Neural progenitor cell (in vitro differentiated cells): ENCODE measurements at regions not wholly inside any gene's neighbourhood (a gene's known extent, or its start where the extent isn't known, plus 50 kb on each side); places are given as distances from the start of the nearest gene placed in this dataset.

Source experiments
- DNase-seq: peaks from one replicate; pipeline ENCODE4 v3.0.0-alpha.2; 2016; ENCODE audit warnings: low spot score
- H2AFZ ChIP-seq: fragments of 200-600 bp; sonication (generic); replicated peaks from 2 replicates; pipeline ENCODE4 v1.6.1; 2016; ENCODE audit warnings: antibody characterized with exemption
- H3F3A ChIP-seq: fragments of 200-600 bp; sonication (generic); 2 replicates; pipeline ENCODE4 v1.6.1; 2016; ENCODE audit warnings: antibody characterized with exemption, low read depth
- H3K27ac ChIP-seq: fragments of 200-600 bp; sonication (generic); 2 replicates; pipeline ENCODE4 v1.5.1; 2016; ENCODE audit warnings: mild to moderate bottlenecking
- H3K27me3 ChIP-seq: fragments of 200-600 bp; sonication (generic); 2 replicates; pipeline ENCODE4 v1.6.1; 2016; ENCODE audit warnings: mild to moderate bottlenecking, moderate library complexity
- H3K36me3 ChIP-seq: fragments of 200-600 bp; sonication (generic); 2 replicates; pipeline ENCODE4 v1.5.1; 2016
- H3K4me1 ChIP-seq: fragments of 200-600 bp; sonication (generic); 2 replicates; pipeline ENCODE4 v1.6.1; 2016; ENCODE audit warnings: mixed run types
- H3K4me2 ChIP-seq: fragments of 200-600 bp; sonication (generic); 2 replicates; pipeline ENCODE4 v1.6.1; 2016
- H3K4me3 ChIP-seq: fragments of 200-600 bp; sonication (generic); 2 replicates; pipeline ENCODE4 v1.5.1; 2016
- H3K79me2 ChIP-seq: fragments of 200-600 bp; sonication (generic); 2 replicates; pipeline ENCODE4 v1.6.1; 2016; ENCODE audit warnings: low read depth
- H3K9ac ChIP-seq: fragments of 200-600 bp; sonication (generic); 2 replicates; pipeline ENCODE4 v1.6.1; 2016
- H3K9me3 ChIP-seq: fragments of 200-600 bp; sonication (generic); 2 replicates; pipeline ENCODE4 v1.5.1; 2016; ENCODE audit warnings: low read depth
- H4K20me1 ChIP-seq: fragments of 200-600 bp; sonication (generic); 2 replicates; pipeline ENCODE4 v1.6.1; 2016; ENCODE audit warnings: low read depth
- H3K27ac Mint-ChIP-seq: 3 replicates; pipeline ENCODE4 v1.8.0; 2021; ENCODE audit warnings: mixed read lengths
- H3K27me3 Mint-ChIP-seq: 2 replicates; pipeline ENCODE4 v1.8.0; 2022; ENCODE audit warnings: low read depth, mild to moderate bottlenecking, inconsistent platforms, moderate library complexity, mixed read lengths; ENCODE audit not compliant: insufficient read depth
- H3K36me3 Mint-ChIP-seq: 3 replicates; pipeline ENCODE4 v1.8.0; 2021; ENCODE audit warnings: mixed read lengths
- H3K4me1 Mint-ChIP-seq: 3 replicates; pipeline ENCODE4 v1.8.0; 2021; ENCODE audit warnings: mixed read lengths
- H3K4me3 Mint-ChIP-seq: 3 replicates; pipeline ENCODE4 v1.8.0; 2021; ENCODE audit warnings: mild to moderate bottlenecking, moderate library complexity, mixed read lengths
- H3K9me3 Mint-ChIP-seq: 3 replicates; pipeline ENCODE4 v1.8.0; 2020; ENCODE audit warnings: mixed read lengths
- CTCF ChIP-seq: fragments of 200-600 bp; sonication (generic); IDR thresholded peaks from 2 replicates; pipeline ENCODE4 v1.5.1; 2017; ENCODE audit warnings: antibody characterized with exemption, mild to moderate bottlenecking
- EZH2 ChIP-seq: fragments of 200-600 bp; sonication (generic); IDR thresholded peaks from 2 replicates; pipeline ENCODE4 v1.6.1; 2017; ENCODE audit warnings: antibody characterized with exemption, mild to moderate bottlenecking, moderate library complexity
- EZH2phosphoT487 ChIP-seq: fragments of 200-600 bp; sonication (generic); IDR thresholded peaks from 2 replicates; pipeline ENCODE4 v1.6.1; 2017; ENCODE audit warnings: antibody characterized with exemption

DNA sequence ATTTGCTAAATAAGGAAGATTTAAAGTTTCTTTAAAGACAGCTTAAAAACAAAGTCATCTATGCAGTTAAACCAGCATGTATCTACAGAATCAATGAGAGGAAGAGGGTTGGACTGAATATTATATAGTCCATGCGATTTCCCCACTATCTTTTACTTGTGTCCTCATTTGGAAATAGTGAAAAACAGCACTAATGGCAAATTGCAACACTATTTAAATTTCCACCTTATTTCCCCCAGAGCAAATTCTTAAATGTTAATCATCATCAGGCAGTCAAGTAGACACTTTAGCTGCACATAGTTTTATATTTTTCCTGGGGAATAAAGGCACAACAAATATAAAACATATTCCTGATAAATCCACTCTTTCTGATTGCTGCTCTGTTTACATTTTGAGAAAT is 114.6 kb downstream of the LCA5 start:
- Histone ChIP-seq H3K9me3 (no peaks in the 10 kb centered on the region), H3K4me3 (no peak overlapping the region), H2AFZ (no peak overlapping the region), H3K79me2 (no peaks in the 10 kb centered on the region), H3K36me3 (no peaks in the 10 kb centered on the region), H3F3A (no peaks in the 10 kb centered on the region), H3K4me1 (no peaks in the 10 kb centered on the region), H3K9ac (no peak overlapping the region), H3K27ac (no peak overlapping the region), H3K27me3 (no peaks in the 10 kb centered on the region), H3K4me2 (no peak overlapping the region), H4K20me1 (no peaks in the 10 kb centered on the region)
- TF ChIP-seq CTCF = no peak
- TF ChIP-seq EZH2 = no peak
- no peak for TF ChIP-seq EZH2phosphoT487
- Mint-ChIP-seq H3K27me3 (peaks cover 2% of the 10 kb centered on the region), H3K4me1 (no peaks in the 10 kb centered on the region), H3K4me3 (no peak overlapping the region), H3K9me3 (no peaks in the 10 kb centered on the region), H3K27ac (no peak overlapping the region), H3K36me3 (no peaks in the 10 kb centered on the region)
- no peak for DNase-seq

DNA sequence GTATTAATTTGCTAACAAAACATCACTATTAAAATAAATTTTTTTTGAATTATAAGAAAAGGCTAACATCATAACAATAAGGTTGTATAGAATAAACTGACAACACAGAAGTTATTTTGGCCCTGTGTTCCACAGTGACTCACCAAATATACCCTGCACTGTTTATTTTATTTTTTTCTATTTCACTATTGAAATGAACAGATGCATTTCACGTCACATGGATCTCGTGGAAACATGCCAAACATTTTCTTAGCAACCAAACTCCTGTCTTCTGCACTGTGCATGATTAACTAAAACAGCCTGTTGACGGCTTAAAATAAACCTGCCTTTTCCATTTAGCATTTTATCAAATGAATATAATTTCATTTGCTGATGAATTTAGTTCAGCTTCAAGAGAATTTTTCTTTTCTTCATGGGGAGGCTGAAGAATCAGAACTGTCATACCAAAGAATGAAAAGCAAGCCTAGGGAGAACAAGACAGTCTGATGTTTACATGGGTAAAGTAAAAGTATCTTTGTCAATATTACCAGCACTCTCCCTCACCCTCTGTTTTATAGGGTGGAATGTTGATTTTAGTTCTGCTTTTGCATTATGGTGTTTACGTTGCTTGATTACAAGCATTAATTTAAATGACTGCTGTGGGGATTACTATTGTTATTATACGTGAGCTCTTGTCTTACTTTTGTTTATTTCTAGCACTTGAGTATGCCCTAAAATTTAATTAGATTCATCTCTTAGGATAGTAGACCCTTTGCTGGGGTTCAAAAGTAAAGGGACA is 115.3 kb downstream of the LCA5 start:
- no peaks in the 10 kb centered on the region for H3F3A ChIP-seq
- no peaks in the 10 kb centered on the region for H3K36me3 ChIP-seq
- no peak overlapping the region for H3K27ac ChIP-seq
- peaks cover 3% of the 10 kb centered on the region for H3K4me1 ChIP-seq
- no peak overlapping the region for H3K27ac Mint-ChIP-seq
- H3K4me3 ChIP-seq = no peak overlapping the region
- no peaks in the 10 kb centered on the region for H3K36me3 Mint-ChIP-seq
- no peaks in the 10 kb centered on the region for H3K9me3 ChIP-seq
- no peaks in the 10 kb centered on the region for H3K79me2 ChIP-seq
- H3K27me3 Mint-ChIP-seq = peaks cover 2% of the 10 kb centered on the region
- TF ChIP-seq CTCF = no peak
- TF ChIP-seq EZH2phosphoT487 = no peak
- TF ChIP-seq EZH2 = no peak
- H2AFZ ChIP-seq = no peak overlapping the region
- H3K9ac ChIP-seq = no peak overlapping the region
- no peaks in the 10 kb centered on the region for H3K27me3 ChIP-seq
- no peaks in the 10 kb centered on the region for H4K20me1 ChIP-seq
- no peak overlapping the region for H3K4me2 ChIP-seq
- DNase-seq = no peak
- H3K4me3 Mint-ChIP-seq = no peak overlapping the region
- H3K4me1 Mint-ChIP-seq = no peaks in the 10 kb centered on the region
- H3K9me3 Mint-ChIP-seq = no peaks in the 10 kb centered on the region

DNA sequence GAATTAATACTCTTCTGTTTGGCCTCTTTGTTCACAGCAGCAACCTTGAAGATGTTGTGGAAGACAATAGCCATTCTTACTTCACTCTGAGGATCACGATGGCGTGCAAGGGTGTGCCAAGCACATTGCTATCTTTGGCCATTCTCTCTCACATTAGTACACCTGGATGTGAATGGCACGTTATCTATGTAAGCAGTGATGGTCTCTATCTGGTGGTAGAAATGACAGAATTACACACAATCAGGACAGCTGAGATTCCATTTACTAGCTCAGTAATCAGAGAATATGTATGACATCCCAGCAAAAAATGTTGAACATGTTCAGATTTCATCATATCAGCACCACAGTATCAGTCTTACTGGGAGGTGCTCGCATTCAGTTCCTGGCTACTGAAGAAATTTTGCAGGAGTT is 116.2 kb downstream of the LCA5 start:
- Histone ChIP-seq H3K4me1 (peaks cover 11% of the 10 kb centered on the region), H3K4me2 (no peak overlapping the region), H3K9ac (no peak overlapping the region), H3K9me3 (no peaks in the 10 kb centered on the region), H3K27ac (no peak overlapping the region), H3K27me3 (no peaks in the 10 kb centered on the region), H2AFZ (no peak overlapping the region), H3K36me3 (no peaks in the 10 kb centered on the region), H3K4me3 (no peak overlapping the region), H4K20me1 (no peaks in the 10 kb centered on the region), H3K79me2 (no peaks in the 10 kb centered on the region), H3F3A (no peaks in the 10 kb centered on the region)
- Mint-ChIP-seq H3K9me3 (no peaks in the 10 kb centered on the region), H3K4me1 (peaks cover 7% of the 10 kb centered on the region), H3K36me3 (no peaks in the 10 kb centered on the region), H3K27ac (no peak overlapping the region), H3K27me3 (peaks cover 2% of the 10 kb centered on the region), H3K4me3 (no peak overlapping the region)
- no peak for TF ChIP-seq EZH2phosphoT487
- no peak for TF ChIP-seq CTCF
- TF ChIP-seq EZH2 = no peak
- DNase-seq = no peak
